Neural cell (in vitro differentiated cells): ENCODE measurements at regions not wholly inside any gene's neighbourhood (a gene's known extent, or its start where the extent isn't known, plus 50 kb on each side); places are given as distances from the start of the nearest gene placed in this dataset.

Experiments
- H2AFZ ChIP-seq: fragments of 200-600, 300-800 bp; sonication (generic), shearing (Covaris generic); 2 replicates; pipeline ENCODE4 v1.6.0; 2014; ENCODE audit warnings: low read depth, mild to moderate bottlenecking, antibody characterized with exemption, low read length, moderate library complexity
- H3F3A ChIP-seq: fragments of 200-600 bp; shearing (Covaris generic); 2 replicates; pipeline ENCODE4 v1.6.1; 2016; ENCODE audit warnings: mild to moderate bottlenecking, moderate library complexity, mixed read lengths, antibody characterized with exemption, low read length; ENCODE audit not compliant: insufficient read depth, poor library complexity, severe bottlenecking
- H3K27ac ChIP-seq: fragments of 200-600, 300-800 bp; sonication (generic), shearing (Covaris generic); 2 replicates; pipeline ENCODE4 v1.5.1; 2014; ENCODE audit warnings: mild to moderate bottlenecking, low read length, moderate library complexity
- H3K27me3 ChIP-seq: fragments of 300-800, 200-600 bp; sonication (generic), shearing (Covaris generic); 2 replicates; pipeline ENCODE4 v1.6.0; 2014; ENCODE audit warnings: mild to moderate bottlenecking, low read depth, low read length, moderate library complexity; ENCODE audit not compliant: insufficient read depth
- H3K36me3 ChIP-seq: fragments of 300-800, 200-600 bp; sonication (generic), shearing (Covaris generic); 2 replicates; pipeline ENCODE4 v1.5.1; 2014; ENCODE audit warnings: mild to moderate bottlenecking, antibody characterized with exemption, low read length, moderate library complexity; ENCODE audit not compliant: insufficient read depth
- H3K4me2 ChIP-seq: fragments of 300-800, 200-600 bp; sonication (generic), shearing (Covaris generic); 2 replicates; pipeline ENCODE4 v1.6.0; 2014; ENCODE audit warnings: mild to moderate bottlenecking, low read length
- H3K4me3 ChIP-seq: fragments of 300-800, 200-600 bp; sonication (generic), shearing (Covaris generic); 2 replicates; pipeline ENCODE4 v1.5.1; 2014; ENCODE audit warnings: mild to moderate bottlenecking, low read length, moderate library complexity
- H3K79me2 ChIP-seq: fragments of 200-600 bp; shearing (Covaris generic); replicated peaks from 2 replicates; pipeline ENCODE4 v1.6.0; 2014; ENCODE audit warnings: mild to moderate bottlenecking, low read length, moderate library complexity; ENCODE audit not compliant: insufficient read depth
- H3K9ac ChIP-seq: fragments of 300-800, 200-600 bp; sonication (generic), shearing (Covaris generic); 2 replicates; pipeline ENCODE4 v1.6.1; 2016; ENCODE audit warnings: mild to moderate bottlenecking, low read length, mixed read lengths
- H3K9me2 ChIP-seq: fragments of 200-600 bp; shearing (Covaris generic); 2 replicates; pipeline ENCODE4 v1.6.1; 2016; ENCODE audit warnings: mild to moderate bottlenecking, low read length, mixed read lengths; ENCODE audit not compliant: insufficient read depth
- H3K9me3 ChIP-seq: fragments of 200-600, 300-800 bp; sonication (generic), shearing (Covaris generic); 2 replicates; pipeline ENCODE4 v1.6.1; 2016; ENCODE audit warnings: mild to moderate bottlenecking, mixed run types, low read length, moderate library complexity, mixed read lengths
- H4K20me1 ChIP-seq: fragments of 200-600 bp; shearing (Covaris generic); 2 replicates; pipeline ENCODE4 v1.6.1; 2016; ENCODE audit warnings: mild to moderate bottlenecking, mixed run types; ENCODE audit not compliant: insufficient read depth
- CTCF ChIP-seq: fragments of 450-650 bp; IDR thresholded peaks from 2 replicates; pipeline ENCODE4 v1.5.1; 2014; ENCODE audit warnings: antibody characterized with exemption, mild to moderate bottlenecking, moderate library complexity; ENCODE audit not compliant: poor library complexity, severe bottlenecking
- EP300 ChIP-seq: fragments of 450-650 bp; conservative IDR thresholded peaks from 2 replicates; pipeline ENCODE4 v1.6.1; 2014; ENCODE audit warnings: antibody characterized with exemption, mild to moderate bottlenecking, moderate library complexity; ENCODE audit not compliant: poor library complexity, severe bottlenecking
- EZH2 ChIP-seq: fragments of 200-600, 300-800 bp; shearing (Covaris generic), sonication (generic); IDR thresholded peaks from 2 replicates; pipeline ENCODE4 v1.6.1; 2014; ENCODE audit warnings: antibody characterized with exemption, low read length, borderline replicate concordance, mild to moderate bottlenecking; ENCODE audit not compliant: insufficient read depth, poor library complexity, severe bottlenecking
- MXI1 ChIP-seq: fragments of 450-650 bp; conservative IDR thresholded peaks from 2 replicates; pipeline ENCODE4 v1.6.1; 2014; ENCODE audit warnings: antibody characterized with exemption, mild to moderate bottlenecking; ENCODE audit not compliant: poor library complexity, severe bottlenecking
- POLR2AphosphoS5 ChIP-seq: IDR thresholded peaks from 2 replicates; pipeline ENCODE4 v1.6.1; 2012
- RAD21 ChIP-seq: fragments of 450-650 bp; conservative IDR thresholded peaks from 2 replicates; pipeline ENCODE4 v1.6.1; 2014; ENCODE audit warnings: antibody characterized with exemption, mild to moderate bottlenecking, moderate library complexity
- SMC3 ChIP-seq: fragments of 450-650 bp; conservative IDR thresholded peaks from 2 replicates; pipeline ENCODE4 v1.6.1; 2014; ENCODE audit warnings: antibody characterized with exemption, mild to moderate bottlenecking, moderate library complexity; ENCODE audit not compliant: poor library complexity
- TAF1 ChIP-seq: IDR thresholded peaks from 2 replicates; pipeline ENCODE4 v1.6.1; 2012; ENCODE audit warnings: low read depth
- TF ChIP-seq, protein P1 (sequence below): IDR thresholded peaks from 2 replicates; pipeline ENCODE4 v1.6.1; 2012; ENCODE audit warnings: borderline replicate concordance

- Histone ChIP-seq H4K20me1 (no peaks in the 10 kb centered on the region), H3K4me3 (no peak overlapping the region), H3K4me2 (no peak overlapping the region), H3K27ac (no peak overlapping the region), H3F3A (no peaks in the 10 kb centered on the region), H3K9me2 (no peaks in the 10 kb centered on the region), H2AFZ (no peak overlapping the region), H3K27me3 (no peaks in the 10 kb centered on the region), H3K36me3 (no peaks in the 10 kb centered on the region), H3K79me2 (no peaks in the 10 kb centered on the region), H3K9ac (no peak overlapping the region), H3K9me3 (no peaks in the 10 kb centered on the region)
- no peak for TF ChIP-seq TAF1
- no peak for TF ChIP-seq RAD21
- TF ChIP-seq POLR2AphosphoS5, result no peak
- no peak for TF ChIP-seq CTCF
- TF ChIP-seq SMC3, result no peak
- TF ChIP-seq MXI1, result no peak
- no peak for TF ChIP-seq EP300
- no peak for TF ChIP-seq EZH2
- TF ChIP-seq, protein P1, sequence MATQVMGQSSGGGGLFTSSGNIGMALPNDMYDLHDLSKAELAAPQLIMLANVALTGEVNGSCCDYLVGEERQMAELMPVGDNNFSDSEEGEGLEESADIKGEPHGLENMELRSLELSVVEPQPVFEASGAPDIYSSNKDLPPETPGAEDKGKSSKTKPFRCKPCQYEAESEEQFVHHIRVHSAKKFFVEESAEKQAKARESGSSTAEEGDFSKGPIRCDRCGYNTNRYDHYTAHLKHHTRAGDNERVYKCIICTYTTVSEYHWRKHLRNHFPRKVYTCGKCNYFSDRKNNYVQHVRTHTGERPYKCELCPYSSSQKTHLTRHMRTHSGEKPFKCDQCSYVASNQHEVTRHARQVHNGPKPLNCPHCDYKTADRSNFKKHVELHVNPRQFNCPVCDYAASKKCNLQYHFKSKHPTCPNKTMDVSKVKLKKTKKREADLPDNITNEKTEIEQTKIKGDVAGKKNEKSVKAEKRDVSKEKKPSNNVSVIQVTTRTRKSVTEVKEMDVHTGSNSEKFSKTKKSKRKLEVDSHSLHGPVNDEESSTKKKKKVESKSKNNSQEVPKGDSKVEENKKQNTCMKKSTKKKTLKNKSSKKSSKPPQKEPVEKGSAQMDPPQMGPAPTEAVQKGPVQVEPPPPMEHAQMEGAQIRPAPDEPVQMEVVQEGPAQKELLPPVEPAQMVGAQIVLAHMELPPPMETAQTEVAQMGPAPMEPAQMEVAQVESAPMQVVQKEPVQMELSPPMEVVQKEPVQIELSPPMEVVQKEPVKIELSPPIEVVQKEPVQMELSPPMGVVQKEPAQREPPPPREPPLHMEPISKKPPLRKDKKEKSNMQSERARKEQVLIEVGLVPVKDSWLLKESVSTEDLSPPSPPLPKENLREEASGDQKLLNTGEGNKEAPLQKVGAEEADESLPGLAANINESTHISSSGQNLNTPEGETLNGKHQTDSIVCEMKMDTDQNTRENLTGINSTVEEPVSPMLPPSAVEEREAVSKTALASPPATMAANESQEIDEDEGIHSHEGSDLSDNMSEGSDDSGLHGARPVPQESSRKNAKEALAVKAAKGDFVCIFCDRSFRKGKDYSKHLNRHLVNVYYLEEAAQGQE, result no peak
These were observed 1455.5 kb downstream of the TECRL start for GRCh38 chr4:62953752-62954151.

DNA sequence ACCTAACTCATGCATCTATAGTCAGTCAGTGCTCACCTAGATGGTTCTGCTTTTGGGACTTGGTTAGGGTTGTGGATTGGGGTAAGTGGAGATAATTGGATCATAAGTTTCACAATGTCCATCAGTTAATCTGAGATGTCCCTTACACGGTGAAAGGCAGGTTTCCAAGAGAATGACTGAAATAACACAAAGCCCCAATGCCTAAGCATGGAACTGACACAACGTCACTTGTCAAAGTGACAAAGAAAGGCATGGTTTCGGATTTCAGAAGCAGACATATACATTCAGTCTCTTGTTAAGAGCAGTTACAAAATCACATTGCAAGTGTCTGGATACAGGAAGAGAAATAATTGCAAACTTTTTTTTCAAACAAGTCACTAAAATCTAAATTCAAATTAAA is 1456.9 kb downstream of the TECRL start:
- Histone ChIP-seq H3K36me3 (no peaks in the 10 kb centered on the region), H4K20me1 (no peaks in the 10 kb centered on the region), H3K27ac (no peak overlapping the region), H2AFZ (no peak overlapping the region), H3K27me3 (no peaks in the 10 kb centered on the region), H3K4me2 (no peak overlapping the region), H3K4me3 (no peak overlapping the region), H3K79me2 (no peaks in the 10 kb centered on the region), H3F3A (no peaks in the 10 kb centered on the region), H3K9me2 (no peaks in the 10 kb centered on the region), H3K9me3 (no peaks in the 10 kb centered on the region), H3K9ac (no peak overlapping the region)
- TF ChIP-seq EZH2 (no peak), MXI1 (no peak), SMC3 (no peak), CTCF (no peak), TAF1 (no peak), EP300 (no peak), POLR2AphosphoS5 (no peak), RAD21 (no peak)
- TF ChIP-seq, protein P1, result no peak
